Endothelial cell of umbilical vein (primary cell): ENCODE measurements at regions not wholly inside any gene's neighbourhood (a gene's known extent, or its start where the extent isn't known, plus 50 kb on each side); places are given as distances from the start of the nearest gene placed in this dataset.

Experiments
- BruUV-seq: library from RNA; stranded (reverse); fragments of 400-500 nt; replicated peaks from 2 replicates; lab custom pipeline; 2021; lab: Mats Ljungman, UMichigan
- CTCF ChIA-PET: fragments of 300-600, 350-600 bp; sonication (Branson Sonifier 250); formaldehyde crosslinking; loops from one replicate; lab custom pipeline; 2021; ENCODE audit warnings: antibody characterized with exemption, inconsistent platforms; lab: Charles Lee
- POLR2A ChIA-PET: fragments of 300-600, 350-600 bp; sonication (Branson Sonifier 250); formaldehyde crosslinking; loops from one replicate; lab custom pipeline; 2021; ENCODE audit warnings: antibody characterized with exemption, inconsistent platforms; lab: Charles Lee
- DNase-seq: peaks from one replicate; pipeline ENCODE4 v3.0.0-alpha.2; 2011; ENCODE audit warnings: low read depth, low spot score
- FAIRE-seq: peaks from 2 replicates; lab custom pipeline; 2011; peaks lifted over from hg19 to GRCh38; lab: Jason Lieb, UNC
- H2AFZ ChIP-seq: 2 replicates; pipeline ENCODE4 v1.6.0; 2012; ENCODE audit warnings: low read depth, low read length, control low read depth, inconsistent platforms
- H3K27ac ChIP-seq: 2 replicates; pipeline ENCODE4 v1.5.1; 2011; ENCODE audit warnings: low read depth, mild to moderate bottlenecking, control low read depth, low read length, moderate library complexity; ENCODE audit not compliant: insufficient read depth
- H3K27me3 ChIP-seq, 2 experiments: 2 replicates each; pipeline versions ENCODE4 v1.6.0 to v1.6.1; 2011; ENCODE audit warnings: low read length in 2 of 2, mixed read lengths in 1 of 2; ENCODE audit not compliant: control insufficient read depth in 2 of 2, insufficient read depth in 2 of 2
- H3K36me3 ChIP-seq, 2 experiments: 2 replicates in 1 of 2; 3 replicates in 1 of 2; pipeline ENCODE4 v1.5.1; 2011; ENCODE audit warnings: low read length in 2 of 2, mild to moderate bottlenecking in 1 of 2, moderate library complexity in 1 of 2; ENCODE audit not compliant: control insufficient read depth in 2 of 2, insufficient read depth in 2 of 2; ENCODE audit errors: extremely low read depth in 1 of 2
- H3K4me1 ChIP-seq: 3 replicates; pipeline ENCODE4 v1.5.1; 2011; ENCODE audit warnings: mild to moderate bottlenecking, low read length; ENCODE audit not compliant: control insufficient read depth, insufficient read depth; ENCODE audit errors: extremely low read depth
- H3K4me2 ChIP-seq: 2 replicates; pipeline ENCODE4 v1.6.1; 2011; ENCODE audit warnings: low read length, control low read depth, mixed read lengths; ENCODE audit not compliant: insufficient read depth
- H3K4me3 ChIP-seq, 3 experiments: fragments of 200-600 bp in 1 of 3; sonication (generic), shearing (Covaris generic) in 1 of 3; replicated peaks in 1 of 3; 2 replicates each; pipeline ENCODE4 v1.5.1; 2011 to 2016; ENCODE audit warnings: control low read depth in 3 of 3, low read length in 3 of 3, mild to moderate bottlenecking in 2 of 3, inconsistent platforms in 1 of 3, low read depth in 1 of 3, moderate library complexity in 1 of 3; ENCODE audit not compliant: insufficient read depth in 1 of 3
- H3K79me2 ChIP-seq: 2 replicates; pipeline ENCODE4 v1.6.0; 2012; ENCODE audit warnings: low read length, inconsistent platforms; ENCODE audit not compliant: control insufficient read depth, insufficient read depth
- H3K9ac ChIP-seq: replicated peaks from 2 replicates; pipeline ENCODE3; 2011; ENCODE audit warnings: low read length, control low read depth; ENCODE audit not compliant: insufficient read depth; ENCODE audit errors: extremely low read depth
- H3K9me1 ChIP-seq: replicated peaks from 3 replicates; pipeline ENCODE4 v1.6.0; 2011; ENCODE audit warnings: mild to moderate bottlenecking, low read length; ENCODE audit not compliant: control insufficient read depth, insufficient read depth; ENCODE audit errors: extremely low read depth
- H3K9me3 ChIP-seq: replicated peaks from 2 replicates; pipeline ENCODE4 v1.5.1; 2012; ENCODE audit warnings: low read length, inconsistent platforms; ENCODE audit not compliant: control insufficient read depth, insufficient read depth
- H4K20me1 ChIP-seq: replicated peaks from 2 replicates; pipeline ENCODE3; 2011; ENCODE audit warnings: mild to moderate bottlenecking, low read length; ENCODE audit not compliant: control insufficient read depth, insufficient read depth; ENCODE audit errors: extremely low read depth
- CTCF ChIP-seq, 2 donors: IDR thresholded peaks; 1 replicate in 1 of 2; 2 replicates in 1 of 2; pipeline ENCODE4 v1.5.1; 2011; ENCODE audit warnings: low read length in 2 of 2, mild to moderate bottlenecking in 2 of 2, moderate library complexity in 2 of 2, control low read depth in 1 of 2, inconsistent platforms in 1 of 2, low read depth in 1 of 2; ENCODE audit not compliant: insufficient read depth in 1 of 2; ENCODE audit errors: extremely low read depth in 1 of 2
- EZH2 ChIP-seq: IDR thresholded peaks from 2 replicates; pipeline ENCODE4 v1.6.1; 2012; ENCODE audit warnings: borderline replicate concordance, low read depth, mild to moderate bottlenecking, moderate library complexity, low read length, inconsistent platforms; ENCODE audit not compliant: severe bottlenecking
- FOS ChIP-seq: IDR thresholded peaks from 2 replicates; pipeline ENCODE4 v1.6.1; 2011; ENCODE audit warnings: mild to moderate bottlenecking, low read length, moderate library complexity, borderline replicate concordance; ENCODE audit not compliant: insufficient read depth
- GATA2 ChIP-seq: IDR thresholded peaks from 2 replicates; pipeline ENCODE4 v1.7.0; 2011; ENCODE audit warnings: low read depth, mild to moderate bottlenecking, moderate library complexity, mixed read lengths, low read length; ENCODE audit not compliant: insufficient read length, insufficient read depth
- JUN ChIP-seq: IDR thresholded peaks from 2 replicates; pipeline ENCODE4 v1.6.1; 2011; ENCODE audit warnings: borderline replicate concordance, low read depth; ENCODE audit not compliant: insufficient read length, insufficient read depth
- MAX ChIP-seq: IDR thresholded peaks from 2 replicates; pipeline ENCODE4 v1.6.1; 2011; ENCODE audit not compliant: insufficient read depth, insufficient read length
- MYC ChIP-seq: IDR thresholded peaks from one replicate; pipeline ENCODE4 v1.6.1; 2011; ENCODE audit warnings: mild to moderate bottlenecking, low read depth, low read length
- POLR2A ChIP-seq: IDR thresholded peaks from 2 replicates; pipeline ENCODE4 v1.6.1; 2012; ENCODE audit warnings: low read depth, mild to moderate bottlenecking, control low read depth, low read length
- POLR2AphosphoS5 ChIP-seq: IDR thresholded peaks from 2 replicates; pipeline ENCODE4 v1.6.1; 2012; ENCODE audit warnings: low read depth, mild to moderate bottlenecking, control low read depth, low read length, moderate library complexity; ENCODE audit not compliant: insufficient read depth
- dilution Hi-C: fragments of 300-500 bp; cut with MboI; formaldehyde crosslinking; loops from one replicate; pipeline ENCODE4 v1.15.0; 2019; ENCODE audit warnings: low sequenced_read_pairs; ENCODE audit not compliant: extremely low pct_ligation_motif_present
- intact Hi-C: fragments of 100-400 bp; cut with micrococcal nuclease; formaldehyde crosslinking; loops from one replicate; pipeline ENCODE4 v1.10.0; 2022

DNA sequence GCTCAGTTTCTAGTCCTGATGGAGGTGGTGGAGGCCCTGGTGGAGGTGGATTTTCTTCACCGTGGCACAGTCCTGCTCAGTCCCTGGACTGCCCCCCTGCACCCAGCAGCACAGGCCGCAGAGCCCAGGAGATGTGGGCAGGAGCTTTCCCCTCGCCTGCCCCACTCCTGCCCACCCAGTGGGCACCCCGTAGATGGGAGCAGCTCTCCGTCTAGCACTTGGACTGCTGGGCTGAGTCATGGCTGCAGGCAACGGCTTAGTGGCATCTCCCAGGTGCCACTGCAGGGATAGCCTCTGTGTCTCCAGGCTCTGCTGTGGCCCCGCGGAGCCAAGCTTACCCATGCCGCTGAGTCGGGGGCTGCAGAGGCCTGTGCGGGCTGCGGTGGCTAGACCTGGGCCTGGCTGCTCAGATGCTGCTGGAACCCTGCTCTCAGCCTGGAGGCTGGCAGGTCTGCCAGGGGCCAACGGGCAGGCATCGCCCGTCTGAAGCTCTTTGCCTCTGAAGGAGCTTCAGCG is 92.3 kb upstream of the CTDP1 start:
- Histone ChIP-seq H3K79me2 (no peaks in the 10 kb centered on the region), H3K27me3 (peaks cover 0 to 4% of the 10 kb centered on the region in 2 experiments), H3K36me3 (no peaks in the 10 kb centered on the region), H3K4me1 (no peaks in the 10 kb centered on the region), H3K4me3 (no peak overlapping the region), H3K9me1 (no peaks in the 10 kb centered on the region), H3K9ac (no peak overlapping the region), H3K9me3 (no peaks in the 10 kb centered on the region), H3K4me2 (no peak overlapping the region), H2AFZ (no peak overlapping the region), H4K20me1 (no peaks in the 10 kb centered on the region), H3K27ac (no peak overlapping the region)
- ChIA-PET CTCF (no interaction called here), POLR2A (interaction anchor here (0.6 kb wide), 1 partner anchor 25 kb away, joined by 3 read pairs; no protein-coding TSS in a partner anchor)
- FAIRE-seq (no peak), DNase-seq (no peak)
- TF ChIP-seq EZH2: no peak
- no peak for TF ChIP-seq CTCF (IDR thresholded peaks at IDR 0.05; ENCODE audit: extremely low read depth in 1 of 2, insufficient read depth in 1 of 2, low read depth in 1 of 2, low read length in 2 of 2)
- no peak for TF ChIP-seq MAX
- no peak for TF ChIP-seq POLR2AphosphoS5
- no peak for TF ChIP-seq JUN
- TF ChIP-seq GATA2: no peak
- TF ChIP-seq FOS: no peak
- no peak for TF ChIP-seq POLR2A
- no peak for TF ChIP-seq MYC
- intact Hi-C loops (no loop called here), dilution Hi-C loops (no loop called here)
- no TSS peak for BruUV-seq
